ENCODE measurements at regions not wholly inside any gene's neighbourhood (a gene's known extent, or its start where the extent isn't known, plus 50 kb on each side); places are given as distances from the start of the nearest gene placed in this dataset.

GRCh38 chr15:87730706-87731105 lies 525.8 kb downstream of the NTRK3 start:
- DNase-seq (ENCODE audit: low read depth): no peak
- H3K4me3 ChIP-seq (ENCODE audit: low read depth, low read length): no peak overlapping the region
- TF ChIP-seq CTCF (conservative IDR thresholded peaks at IDR 0.05; ENCODE audit: low read depth, low read length): no peak

GRCh38 chr15:87728998-87729397 lies 527.5 kb downstream of the NTRK3 start:
- DNase-seq (ENCODE audit: low read depth): no peak
- H3K4me3 ChIP-seq (ENCODE audit: low read depth, low read length): no peak overlapping the region
- TF ChIP-seq CTCF (conservative IDR thresholded peaks at IDR 0.05; ENCODE audit: low read depth, low read length): no peak

GRCh38 chr15:87727073-87727472 lies 529.5 kb downstream of the NTRK3 start:
- TF ChIP-seq CTCF (conservative IDR thresholded peaks at IDR 0.05; ENCODE audit: low read depth, low read length): no peak
- H3K4me3 ChIP-seq (ENCODE audit: low read depth, low read length): no peak overlapping the region
- DNase-seq (ENCODE audit: low read depth): no peak

- DNase-seq (ENCODE audit: low read depth): no peak
- TF ChIP-seq CTCF (conservative IDR thresholded peaks at IDR 0.05; ENCODE audit: low read depth, low read length): no peak
- no peak overlapping the region for H3K4me3 ChIP-seq (ENCODE audit: low read depth, low read length)
These were observed 532.2 kb downstream of the NTRK3 start for GRCh38 chr15:87724330-87724729.

GRCh38 chr15:87722941-87723691 lies 533.4 kb downstream of the NTRK3 start:
- no peak for TF ChIP-seq CTCF (conservative IDR thresholded peaks at IDR 0.05; ENCODE audit: low read depth, low read length)
- H3K4me3 ChIP-seq (ENCODE audit: low read depth, low read length): no peak overlapping the region
- DNase-seq (ENCODE audit: low read depth): no peak

GRCh38 chr15:87720235-87720634 lies 536.3 kb downstream of the NTRK3 start:
- DNase-seq (ENCODE audit: low read depth): no peak
- H3K4me3 ChIP-seq (ENCODE audit: low read depth, low read length): no peak overlapping the region
- TF ChIP-seq CTCF (conservative IDR thresholded peaks at IDR 0.05; ENCODE audit: low read depth, low read length): no peak

GRCh38 chr15:87716422-87716821 lies 540.1 kb downstream of the NTRK3 start:
- no peak for DNase-seq (ENCODE audit: low read depth)
- TF ChIP-seq CTCF (conservative IDR thresholded peaks at IDR 0.05; ENCODE audit: low read depth, low read length): no peak

More at GRCh38 chr15:87716422-87716821, 540.1 kb downstream of the NTRK3 start:
- H3K4me3 ChIP-seq (ENCODE audit: low read depth, low read length): no peak overlapping the region
